Loucy (cell line): ENCODE measurements at regions not wholly inside any gene's neighbourhood (a gene's known extent, or its start where the extent isn't known, plus 50 kb on each side); places are given as distances from the start of the nearest gene placed in this dataset.

ENCODE experiments used
- CTCF ChIP-seq: fragments of 200-600 bp; sonication (generic); conservative IDR thresholded peaks from 2 replicates; pipeline ENCODE4 v1.5.1; 2014; ENCODE audit warnings: mild to moderate bottlenecking, antibody characterized with exemption, low read length
- EZH2phosphoT487 ChIP-seq: fragments of 200-600 bp; IDR thresholded peaks from 2 replicates; pipeline ENCODE4 v1.6.1; 2018; ENCODE audit warnings: antibody characterized with exemption, mild to moderate bottlenecking, moderate library complexity, borderline replicate concordance

- TF ChIP-seq CTCF (no peak), EZH2phosphoT487 (no peak)
Observed at GRCh38 chr13:109625156-109625555, 161.2 kb downstream of the IRS2 start.
